ENCODE measurements at regions not wholly inside any gene's neighbourhood (a gene's known extent, or its start where the extent isn't known, plus 50 kb on each side); places are given as distances from the start of the nearest gene placed in this dataset.

DNA sequence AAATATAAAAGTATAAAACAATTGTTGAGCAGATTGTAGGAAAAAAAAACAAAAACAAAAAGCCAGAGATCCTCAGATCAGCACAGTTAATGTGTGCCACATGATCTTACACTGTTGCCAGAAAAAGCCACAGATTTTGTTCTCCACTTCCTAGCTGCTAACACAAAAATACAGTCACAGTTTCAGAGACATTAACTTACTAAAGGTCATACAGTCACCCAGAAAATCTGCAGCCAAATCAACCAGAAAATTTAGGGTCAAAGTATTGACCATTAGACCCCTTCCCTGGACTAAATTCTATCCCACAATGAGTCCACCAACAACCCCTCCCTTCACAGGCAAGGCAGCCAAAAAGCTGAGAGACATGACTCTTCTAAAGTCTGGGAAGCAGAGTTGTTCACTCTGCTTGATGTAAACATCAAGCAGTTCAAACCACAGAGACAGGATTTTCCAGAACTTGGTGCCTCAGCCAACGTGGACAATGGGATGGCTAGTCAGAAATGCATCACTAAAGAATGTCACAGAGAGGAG, 59.1 kb downstream of the SST start:
- no peaks in the 10 kb centered on the region for H3K36me3 ChIP-seq
- ATAC-seq (no peak), DNase-seq (no peak)
- no peak overlapping the region for H3K4me3 ChIP-seq
- TF ChIP-seq, protein P1, sequence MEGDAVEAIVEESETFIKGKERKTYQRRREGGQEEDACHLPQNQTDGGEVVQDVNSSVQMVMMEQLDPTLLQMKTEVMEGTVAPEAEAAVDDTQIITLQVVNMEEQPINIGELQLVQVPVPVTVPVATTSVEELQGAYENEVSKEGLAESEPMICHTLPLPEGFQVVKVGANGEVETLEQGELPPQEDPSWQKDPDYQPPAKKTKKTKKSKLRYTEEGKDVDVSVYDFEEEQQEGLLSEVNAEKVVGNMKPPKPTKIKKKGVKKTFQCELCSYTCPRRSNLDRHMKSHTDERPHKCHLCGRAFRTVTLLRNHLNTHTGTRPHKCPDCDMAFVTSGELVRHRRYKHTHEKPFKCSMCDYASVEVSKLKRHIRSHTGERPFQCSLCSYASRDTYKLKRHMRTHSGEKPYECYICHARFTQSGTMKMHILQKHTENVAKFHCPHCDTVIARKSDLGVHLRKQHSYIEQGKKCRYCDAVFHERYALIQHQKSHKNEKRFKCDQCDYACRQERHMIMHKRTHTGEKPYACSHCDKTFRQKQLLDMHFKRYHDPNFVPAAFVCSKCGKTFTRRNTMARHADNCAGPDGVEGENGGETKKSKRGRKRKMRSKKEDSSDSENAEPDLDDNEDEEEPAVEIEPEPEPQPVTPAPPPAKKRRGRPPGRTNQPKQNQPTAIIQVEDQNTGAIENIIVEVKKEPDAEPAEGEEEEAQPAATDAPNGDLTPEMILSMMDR (IDR thresholded peaks at IDR 0.05): no peak
- no peaks in the 10 kb centered on the region for H3K27me3 ChIP-seq
- no peaks in the 10 kb centered on the region for H3K4me1 ChIP-seq
- H3K9me3 ChIP-seq: no peaks in the 10 kb centered on the region
- H3K27ac ChIP-seq: no peak overlapping the region
- intact Hi-C loops (cut with DNase I): no loop called here

DNA sequence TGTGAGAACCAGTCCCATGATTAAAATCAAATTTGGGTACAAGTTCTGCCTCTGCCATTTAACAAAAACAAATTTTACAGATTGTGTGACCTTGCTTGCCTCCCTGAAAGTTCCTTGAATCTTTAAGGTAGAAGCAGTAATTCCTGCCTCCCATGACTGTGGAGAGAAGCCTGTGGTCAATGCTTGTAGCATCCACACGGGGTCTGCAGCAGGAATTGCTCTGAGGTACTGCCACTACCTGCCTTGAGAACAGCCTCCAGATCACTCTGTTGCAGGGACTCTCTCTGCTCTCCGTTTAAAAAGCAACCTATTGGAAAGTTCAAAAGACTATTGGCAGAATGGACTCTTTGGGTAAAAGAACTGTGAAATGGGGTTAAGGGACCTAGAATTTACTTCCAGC, 75.9 kb downstream of the SST start:
- no peaks in the 10 kb centered on the region for H3K9me3 ChIP-seq
- ATAC-seq: no peak
- H3K4me3 ChIP-seq: no peak overlapping the region
- H3K27ac ChIP-seq: no peak overlapping the region
- intact Hi-C loops (cut with DNase I): no loop called here
- no peak for DNase-seq
- no peaks in the 10 kb centered on the region for H3K36me3 ChIP-seq
- TF ChIP-seq, protein P1 (IDR thresholded peaks at IDR 0.05): no peak
- no peaks in the 10 kb centered on the region for H3K27me3 ChIP-seq
- H3K4me1 ChIP-seq: no peaks in the 10 kb centered on the region

DNA sequence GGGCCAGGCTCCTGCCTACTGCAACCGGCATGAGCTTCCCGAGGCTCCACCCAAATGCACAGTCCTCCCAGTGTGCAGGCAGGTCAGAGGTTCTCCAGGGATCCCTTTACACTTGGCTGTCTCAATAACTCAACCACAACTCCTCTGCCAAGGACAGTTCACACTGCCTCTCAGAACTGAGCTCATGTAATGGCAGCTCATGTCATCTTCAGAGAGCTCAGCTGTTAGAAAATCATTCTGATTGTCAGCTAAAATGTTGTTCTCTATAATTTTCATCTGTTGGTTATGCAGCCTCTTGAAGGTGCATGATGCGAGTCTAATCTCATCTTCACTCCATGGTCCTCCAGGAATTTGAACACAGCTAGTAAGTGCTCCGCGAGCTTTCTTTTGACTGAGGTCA, 76.7 kb downstream of the SST start:
- Histone ChIP-seq H3K4me3 (no peak overlapping the region), H3K27me3 (no peaks in the 10 kb centered on the region), H3K36me3 (no peaks in the 10 kb centered on the region), H3K4me1 (no peaks in the 10 kb centered on the region), H3K27ac (no peak overlapping the region), H3K9me3 (no peaks in the 10 kb centered on the region)
- TF ChIP-seq, protein P1 (IDR thresholded peaks at IDR 0.05): no peak
- intact Hi-C loops (cut with DNase I): no loop called here
- no peak for DNase-seq
- ATAC-seq: no peak

DNA sequence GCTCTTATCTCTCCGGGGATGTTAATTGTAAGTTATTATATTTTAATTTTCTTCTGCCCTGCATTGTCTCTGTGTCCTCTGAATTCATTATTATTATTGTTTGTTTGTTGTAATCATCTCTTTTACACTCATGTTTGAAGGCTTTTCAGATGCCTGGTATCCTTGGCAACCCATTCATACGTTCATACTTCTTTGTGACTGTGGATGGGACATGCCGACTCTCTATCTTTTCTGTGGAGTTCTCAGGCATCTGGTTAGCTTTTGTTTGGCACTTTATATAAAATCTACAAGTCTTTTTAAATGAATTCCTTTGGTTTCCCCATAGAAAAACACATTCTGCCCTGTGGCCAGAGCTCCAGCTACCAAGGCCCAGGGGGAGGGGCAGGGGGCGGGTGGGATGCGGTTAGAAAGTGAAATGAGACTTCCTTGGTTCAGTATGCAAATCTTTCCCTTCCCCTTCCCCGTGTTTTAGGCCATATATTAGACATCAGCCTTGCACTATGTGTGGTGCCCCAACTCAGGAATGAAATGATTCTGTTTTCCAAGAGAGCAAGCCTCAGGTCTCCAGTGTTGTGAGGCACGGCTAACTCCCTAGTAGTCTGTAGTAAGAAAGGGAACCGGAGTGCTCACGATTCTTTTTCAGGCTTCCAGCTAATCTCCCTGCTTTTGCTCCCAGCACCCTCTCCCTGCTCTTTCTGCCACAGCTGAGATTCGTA, 79.2 kb downstream of the SST start:
- no peak overlapping the region for H3K27ac ChIP-seq
- H3K27me3 ChIP-seq: no peaks in the 10 kb centered on the region
- no peaks in the 10 kb centered on the region for H3K9me3 ChIP-seq
- H3K4me3 ChIP-seq: no peak overlapping the region
- H3K4me1 ChIP-seq: no peaks in the 10 kb centered on the region
- ATAC-seq (no peak), DNase-seq (no peak)
- no peaks in the 10 kb centered on the region for H3K36me3 ChIP-seq
- intact Hi-C loops (cut with DNase I): no loop called here
- TF ChIP-seq, protein P1 (IDR thresholded peaks at IDR 0.05): no peak

DNA sequence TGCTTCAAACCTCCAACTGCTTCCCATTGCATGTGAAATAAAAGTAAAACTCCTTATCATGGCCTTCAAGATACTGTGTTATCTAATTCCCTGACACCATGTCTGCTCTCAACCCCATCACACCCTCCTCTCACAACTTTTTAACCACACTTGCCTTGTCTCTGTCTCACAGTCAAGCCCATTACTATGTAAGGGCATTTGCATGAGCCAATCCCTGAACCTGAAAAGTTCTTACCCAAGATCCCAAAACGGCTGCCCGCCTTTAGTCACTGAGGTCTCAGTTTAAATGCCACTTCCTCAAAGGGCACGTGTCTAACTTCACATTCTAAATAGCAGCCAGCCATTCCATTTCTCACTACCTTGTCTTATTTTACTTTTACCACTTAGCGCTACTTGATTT, 83.1 kb downstream of the SST start:
- DNase-seq: no peak
- Histone ChIP-seq H3K4me1 (no peaks in the 10 kb centered on the region), H3K27ac (no peak overlapping the region), H3K27me3 (no peaks in the 10 kb centered on the region), H3K36me3 (no peaks in the 10 kb centered on the region), H3K9me3 (no peaks in the 10 kb centered on the region), H3K4me3 (no peak overlapping the region)
- intact Hi-C loops (cut with DNase I): no loop called here
- ATAC-seq: no peak
- TF ChIP-seq, protein P1 (IDR thresholded peaks at IDR 0.05): no peak

All from upper lobe of right lung (tissue), 1 donor.